IPS DF 6.9 (cell line): ENCODE measurements at regions not wholly inside any gene's neighbourhood (a gene's known extent, or its start where the extent isn't known, plus 50 kb on each side); places are given as distances from the start of the nearest gene placed in this dataset.

Experiments
- DNase-seq: peaks from one replicate; pipeline ENCODE4 v3.0.0-alpha.2; 2013; ENCODE audit warnings: low read depth, low spot score
- H3K27ac ChIP-seq: one replicate; pipeline ENCODE4 v1.5.1; 2013; ENCODE audit warnings: low read length, control low read depth
- H3K27me3 ChIP-seq: 2 replicates; pipeline ENCODE4 v1.6.1; 2013; ENCODE audit warnings: mild to moderate bottlenecking, low read length; ENCODE audit not compliant: control insufficient read depth, insufficient read depth
- H3K36me3 ChIP-seq: 2 replicates; pipeline ENCODE4 v1.6.1; 2013; ENCODE audit warnings: low read length; ENCODE audit not compliant: control insufficient read depth, insufficient read depth
- H3K4me1 ChIP-seq: 2 replicates; pipeline ENCODE4 v1.6.1; 2013; ENCODE audit warnings: low read length; ENCODE audit not compliant: control insufficient read depth, insufficient read depth
- H3K4me3 ChIP-seq: 2 replicates; pipeline ENCODE4 v1.5.1; 2013; ENCODE audit warnings: mild to moderate bottlenecking, low read length
- H3K9me3 ChIP-seq: 2 replicates; pipeline ENCODE4 v1.6.1; 2013; ENCODE audit warnings: low read length, inconsistent platforms; ENCODE audit not compliant: control insufficient read depth, insufficient read depth
- whole genome bisulfite sequencing: extraction: QIAGEN DNeasy Blood & Tissue Kit; methylation state at CpG from one replicate; pipeline ENCODE4 v1.1.7; 2013; ENCODE audit warnings: mixed read lengths, missing lambda C conversion rate; ENCODE audit not compliant: insufficient read length, insufficient coverage; 5-methylcytosine and 5-hydroxymethylcytosine counted together

GRCh38 chr2:57296795-57297517 is 749.6 kb upstream of the VRK2 start:
- H3K27me3 ChIP-seq, result no peaks in the 10 kb centered on the region; the same call in 1 of the 2 replicates
- H3K27ac ChIP-seq, result no peak overlapping the region
- no peaks in the 10 kb centered on the region for H3K9me3 ChIP-seq
- no peaks in the 10 kb centered on the region for H3K36me3 ChIP-seq
- H3K4me3 ChIP-seq, result no peak overlapping the region
- WGBS, result no CpG with 5 or more reads among the region's 2 CpGs
- no peak for DNase-seq
- no peaks in the 10 kb centered on the region for H3K4me1 ChIP-seq

- no peak overlapping the region for H3K4me3 ChIP-seq
- H3K9me3 ChIP-seq, result no peaks in the 10 kb centered on the region
- H3K27ac ChIP-seq, result no peak overlapping the region
- no peak for DNase-seq
- no CpG with 5 or more reads among the region's 2 CpGs for WGBS
- no peaks in the 10 kb centered on the region for H3K36me3 ChIP-seq
- H3K27me3 ChIP-seq, result no peaks in the 10 kb centered on the region
- no peaks in the 10 kb centered on the region; the same call in 1 of the 2 replicates for H3K4me1 ChIP-seq
Measured at GRCh38 chr2:57313678-57314077, 732.9 kb upstream of the VRK2 start.

- DNase-seq, result no peak
- no peaks in the 10 kb centered on the region for H3K9me3 ChIP-seq
- H3K4me3 ChIP-seq, result no peak overlapping the region
- H3K27me3 ChIP-seq, result no peaks in the 10 kb centered on the region
- no peak overlapping the region for H3K27ac ChIP-seq
- H3K4me1 ChIP-seq, result no peaks in the 10 kb centered on the region; the same call in 1 of the 2 replicates
- no peaks in the 10 kb centered on the region for H3K36me3 ChIP-seq
Measured at GRCh38 chr2:57314682-57315081, 731.9 kb upstream of the VRK2 start.

- WGBS, result no CpG with 5 or more reads among the region's 2 CpGs
- DNase-seq, result no peak
- Histone ChIP-seq H3K36me3 (no peaks in the 10 kb centered on the region), H3K4me1 (no peaks in the 10 kb centered on the region), H3K27ac (no peak overlapping the region), H3K4me3 (no peak overlapping the region), H3K27me3 (no peaks in the 10 kb centered on the region), H3K9me3 (no peaks in the 10 kb centered on the region)
Measured at GRCh38 chr2:57330447-57330846, 716.2 kb upstream of the VRK2 start.

- H3K4me3 ChIP-seq, result no peak overlapping the region
- H3K27ac ChIP-seq, result no peak overlapping the region
- WGBS, result no CpG with 5 or more reads among the region's 1 CpG
- no peaks in the 10 kb centered on the region for H3K9me3 ChIP-seq
- no peaks in the 10 kb centered on the region for H3K27me3 ChIP-seq
- no peak for DNase-seq
- no peaks in the 10 kb centered on the region for H3K36me3 ChIP-seq
- H3K4me1 ChIP-seq, result no peaks in the 10 kb centered on the region
Measured at GRCh38 chr2:57333221-57333620, 713.4 kb upstream of the VRK2 start.

GRCh38 chr2:57343391-57344006 is 703.1 kb upstream of the VRK2 start:
- H3K36me3 ChIP-seq, result no peaks in the 10 kb centered on the region
- no peaks in the 10 kb centered on the region for H3K9me3 ChIP-seq
- no CpG with 5 or more reads among the region's 1 CpG for WGBS
- H3K4me3 ChIP-seq, result no peak overlapping the region
- H3K27me3 ChIP-seq, result no peaks in the 10 kb centered on the region
- DNase-seq, result no peak
- no peaks in the 10 kb centered on the region for H3K4me1 ChIP-seq
- H3K27ac ChIP-seq, result no peak overlapping the region

GRCh38 chr2:57368190-57368589 is 678.4 kb upstream of the VRK2 start:
- H3K4me1 ChIP-seq, result no peaks in the 10 kb centered on the region
- H3K4me3 ChIP-seq, result no peak overlapping the region
- no CpG with 5 or more reads among the region's 1 CpG for WGBS
- no peak for DNase-seq
- H3K27ac ChIP-seq, result no peak overlapping the region
- H3K27me3 ChIP-seq, result no peaks in the 10 kb centered on the region
- no peaks in the 10 kb centered on the region for H3K9me3 ChIP-seq
- no peaks in the 10 kb centered on the region for H3K36me3 ChIP-seq

GRCh38 chr2:57370882-57371585 is 675.6 kb upstream of the VRK2 start:
- Histone ChIP-seq H3K4me3 (no peak overlapping the region), H3K27ac (no peak overlapping the region), H3K9me3 (no peaks in the 10 kb centered on the region), H3K27me3 (no peaks in the 10 kb centered on the region), H3K36me3 (no peaks in the 10 kb centered on the region), H3K4me1 (no peaks in the 10 kb centered on the region)
- WGBS, result no CpG with 5 or more reads among the region's 3 CpGs
- no peak for DNase-seq

- no peaks in the 10 kb centered on the region for H3K4me1 ChIP-seq
- DNase-seq, result no peak
- no peaks in the 10 kb centered on the region for H3K36me3 ChIP-seq
- no peak overlapping the region for H3K4me3 ChIP-seq
- no CpG with 5 or more reads among the region's 2 CpGs for WGBS
- H3K9me3 ChIP-seq, result no peaks in the 10 kb centered on the region
- H3K27me3 ChIP-seq, result no peaks in the 10 kb centered on the region
- H3K27ac ChIP-seq, result no peak overlapping the region
Measured at GRCh38 chr2:57372237-57372984, 674.2 kb upstream of the VRK2 start.

GRCh38 chr2:57373530-57373929 is 673.1 kb upstream of the VRK2 start:
- H3K4me1 ChIP-seq, result no peaks in the 10 kb centered on the region
- H3K36me3 ChIP-seq, result no peaks in the 10 kb centered on the region
- DNase-seq, result no peak
- no peaks in the 10 kb centered on the region for H3K27me3 ChIP-seq
- H3K27ac ChIP-seq, result no peak overlapping the region
- H3K9me3 ChIP-seq, result no peaks in the 10 kb centered on the region
- no CpG with 5 or more reads among the region's 3 CpGs for WGBS
- H3K4me3 ChIP-seq, result no peak overlapping the region
